ENCODE measurements at regions not wholly inside any gene's neighbourhood (a gene's known extent, or its start where the extent isn't known, plus 50 kb on each side); places are given as distances from the start of the nearest gene placed in this dataset.

DNA sequence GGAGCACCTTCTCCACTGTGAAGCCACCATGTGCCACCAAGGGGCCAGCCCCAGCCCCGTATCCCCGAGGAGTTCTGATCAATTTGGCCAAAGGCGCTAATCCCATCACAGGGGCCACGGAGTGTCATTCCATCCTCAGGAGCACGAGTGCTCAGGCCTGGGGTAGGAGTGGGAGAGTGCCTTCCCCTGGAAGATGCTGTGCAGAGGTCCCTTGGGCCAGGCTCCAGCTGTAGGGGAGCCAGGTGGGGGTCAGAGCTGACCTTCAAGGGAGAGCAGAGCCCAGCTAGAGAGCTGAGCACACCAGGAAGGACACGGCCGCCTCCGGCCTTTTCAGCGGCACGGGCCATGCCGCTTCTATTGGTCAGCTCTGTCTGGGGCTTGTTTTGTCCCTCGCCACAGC, 1459.9 kb downstream of the BRD1 start:
- H3K4me1 ChIP-seq (ENCODE audit: control insufficient read depth in 1 of 2, insufficient read depth in 2 of 2, low read length in 2 of 2): no peaks in the 10 kb centered on the region
- ATAC-seq (no peak), DNase-seq (ENCODE audit: low read depth, low spot score) (no peak)
- no peaks in the 10 kb centered on the region for H3K9me2 ChIP-seq (ENCODE audit: insufficient read depth)
- ChIA-PET RAD21 (ENCODE audit: low non-redundant PET in 1 of 2, low total read pairs in 2 of 2, uncharacterized antibody in 2 of 2, unreplicated experiment in 2 of 2) (no interaction called here), CTCF (no interaction called here), POLR2A (no interaction called here)
- H3K9me3 ChIP-seq (ENCODE audit: control insufficient read depth in 1 of 2, insufficient read depth in 1 of 2, low read depth in 1 of 2, low read length in 2 of 2): no peaks in the 10 kb centered on the region; a peak in 1 of 4 replicates
- no peak overlapping the region for H2AFZ ChIP-seq (ENCODE audit: low read depth, low read length, poor library complexity, severe bottlenecking)
- H4K20me1 ChIP-seq (ENCODE audit: insufficient read depth): no peaks in the 10 kb centered on the region
- intact Hi-C loops (cut with micrococcal nuclease): no loop called here
- no peak overlapping the region for H3K4me3 ChIP-seq (replicated peaks in 1 of 2; ENCODE audit: low read depth in 1 of 2, low read length in 2 of 2)
- H3K79me2 ChIP-seq (ENCODE audit: insufficient read depth, low read length): no peaks in the 10 kb centered on the region
- no peak overlapping the region for H3K27ac ChIP-seq (ENCODE audit: low read depth, low read length)
- no peak for TF ChIP-seq ZBTB33 (IDR thresholded peaks at IDR 0.05; ENCODE audit: extremely low read depth, insufficient replicate concordance, low read length)
- no peak for TF ChIP-seq SRF (IDR thresholded peaks at IDR 0.05; ENCODE audit: low read depth)
- TF ChIP-seq YY1 (IDR thresholded peaks at IDR 0.05; ENCODE audit: extremely low read depth, insufficient replicate concordance, low read depth, low read length): no peak
- no peak for TF ChIP-seq POLR2AphosphoS5 (IDR thresholded peaks at IDR 0.05; ENCODE audit: low read depth, low read length)
- no peak for TF ChIP-seq CBX3 (IDR thresholded peaks at IDR 0.05; ENCODE audit: low read depth)
- no peak for TF ChIP-seq EZH2 (IDR thresholded peaks at IDR 0.05)
- TF ChIP-seq CEBPB (IDR thresholded peaks at IDR 0.05; ENCODE audit: low read depth): no peak
- TF ChIP-seq ZFX (IDR thresholded peaks at IDR 0.05): no peak
- no peak for TF ChIP-seq FOSL1 (IDR thresholded peaks at IDR 0.05; ENCODE audit: low read depth)
- TF ChIP-seq TCF7L2 (IDR thresholded peaks at IDR 0.05; ENCODE audit: borderline replicate concordance, extremely low read depth, insufficient read depth, insufficient read length): no peak
- no peak for TF ChIP-seq SP1 (IDR thresholded peaks at IDR 0.05; ENCODE audit: low read depth)
- TF ChIP-seq RAD21 (IDR thresholded peaks at IDR 0.05; ENCODE audit: low read depth): no peak
- TF ChIP-seq, protein P1, sequence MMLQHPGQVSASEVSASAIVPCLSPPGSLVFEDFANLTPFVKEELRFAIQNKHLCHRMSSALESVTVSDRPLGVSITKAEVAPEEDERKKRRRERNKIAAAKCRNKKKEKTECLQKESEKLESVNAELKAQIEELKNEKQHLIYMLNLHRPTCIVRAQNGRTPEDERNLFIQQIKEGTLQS (IDR thresholded peaks at IDR 0.05): no peak
- no peak for TF ChIP-seq EGR1 (IDR thresholded peaks at IDR 0.05; ENCODE audit: low read depth)
- TF ChIP-seq CTCF (IDR thresholded peaks at IDR 0.05 in 2 of 3, conservative IDR thresholded peaks at IDR 0.05 in 1 of 3; ENCODE audit: borderline replicate concordance in 1 of 3, insufficient read depth in 1 of 3, low read depth in 2 of 3, low read length in 2 of 3): no peak
- no peak for TF ChIP-seq SIN3A (IDR thresholded peaks at IDR 0.05; ENCODE audit: low read depth)
- TF ChIP-seq POLR2A (IDR thresholded peaks at IDR 0.05; ENCODE audit: borderline replicate concordance, extremely low read depth, insufficient read depth, insufficient read length): no peak
- no peak for TF ChIP-seq REST (IDR thresholded peaks at IDR 0.05; ENCODE audit: low read depth)
- TF ChIP-seq ZNF274 (IDR thresholded peaks at IDR 0.05; ENCODE audit: low read depth, low read length): no peak
- TF ChIP-seq EZH2phosphoT487 (IDR thresholded peaks at IDR 0.05; ENCODE audit: borderline replicate concordance): no peak
- H3K36me3 ChIP-seq (ENCODE audit: control insufficient read depth in 1 of 2, insufficient read depth in 2 of 2, low read length in 2 of 2): no peaks in the 10 kb centered on the region
- no TSS peak for BruUV-seq (replicated peaks)
- no peaks in the 10 kb centered on the region for H3K27me3 ChIP-seq (ENCODE audit: insufficient read depth, low read length)
- H3K9ac ChIP-seq (ENCODE audit: low read length): no peak overlapping the region
- H3K4me2 ChIP-seq (ENCODE audit: low read length): no peak overlapping the region
